ENCODE measurements at regions not wholly inside any gene's neighbourhood (a gene's known extent, or its start where the extent isn't known, plus 50 kb on each side); places are given as distances from the start of the nearest gene placed in this dataset.

- Mint-ChIP-seq H3K36me3 (no peaks in the 10 kb centered on the region), H3K4me1 (no peaks in the 10 kb centered on the region), H3K27ac (no peak overlapping the region), H3K9me3 (0 out of 2 replicates have a peak, but pooled peaks cover 3% of the 10 kb centered on the region), H3K27me3 (ENCODE audit: low read depth) (no peaks in the 10 kb centered on the region), H3K4me3 (no peak overlapping the region)
- DNase-seq (ENCODE audit: low spot score) = no peak
- ChIA-PET CTCF (no interaction called here), POLR2A (no interaction called here)
- ATAC-seq = no peak
- no peak for TF ChIP-seq RORB (CRISPR knock-in tag; IDR thresholded peaks at IDR 0.05)
- TF ChIP-seq ATF2 (CRISPR knock-in tag; IDR thresholded peaks at IDR 0.05; ENCODE audit: borderline replicate concordance, low read depth) = no peak
- TF ChIP-seq SMAD4 (CRISPR knock-in tag; IDR thresholded peaks at IDR 0.05) = no peak
- TF ChIP-seq, protein P1, sequence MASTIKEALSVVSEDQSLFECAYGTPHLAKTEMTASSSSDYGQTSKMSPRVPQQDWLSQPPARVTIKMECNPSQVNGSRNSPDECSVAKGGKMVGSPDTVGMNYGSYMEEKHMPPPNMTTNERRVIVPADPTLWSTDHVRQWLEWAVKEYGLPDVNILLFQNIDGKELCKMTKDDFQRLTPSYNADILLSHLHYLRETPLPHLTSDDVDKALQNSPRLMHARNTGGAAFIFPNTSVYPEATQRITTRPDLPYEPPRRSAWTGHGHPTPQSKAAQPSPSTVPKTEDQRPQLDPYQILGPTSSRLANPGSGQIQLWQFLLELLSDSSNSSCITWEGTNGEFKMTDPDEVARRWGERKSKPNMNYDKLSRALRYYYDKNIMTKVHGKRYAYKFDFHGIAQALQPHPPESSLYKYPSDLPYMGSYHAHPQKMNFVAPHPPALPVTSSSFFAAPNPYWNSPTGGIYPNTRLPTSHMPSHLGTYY (CRISPR knock-in tag; IDR thresholded peaks at IDR 0.05) = no peak
- no peak for TF ChIP-seq ELF4 (CRISPR knock-in tag; IDR thresholded peaks at IDR 0.05; ENCODE audit: low read depth)
- TF ChIP-seq, protein P2, sequence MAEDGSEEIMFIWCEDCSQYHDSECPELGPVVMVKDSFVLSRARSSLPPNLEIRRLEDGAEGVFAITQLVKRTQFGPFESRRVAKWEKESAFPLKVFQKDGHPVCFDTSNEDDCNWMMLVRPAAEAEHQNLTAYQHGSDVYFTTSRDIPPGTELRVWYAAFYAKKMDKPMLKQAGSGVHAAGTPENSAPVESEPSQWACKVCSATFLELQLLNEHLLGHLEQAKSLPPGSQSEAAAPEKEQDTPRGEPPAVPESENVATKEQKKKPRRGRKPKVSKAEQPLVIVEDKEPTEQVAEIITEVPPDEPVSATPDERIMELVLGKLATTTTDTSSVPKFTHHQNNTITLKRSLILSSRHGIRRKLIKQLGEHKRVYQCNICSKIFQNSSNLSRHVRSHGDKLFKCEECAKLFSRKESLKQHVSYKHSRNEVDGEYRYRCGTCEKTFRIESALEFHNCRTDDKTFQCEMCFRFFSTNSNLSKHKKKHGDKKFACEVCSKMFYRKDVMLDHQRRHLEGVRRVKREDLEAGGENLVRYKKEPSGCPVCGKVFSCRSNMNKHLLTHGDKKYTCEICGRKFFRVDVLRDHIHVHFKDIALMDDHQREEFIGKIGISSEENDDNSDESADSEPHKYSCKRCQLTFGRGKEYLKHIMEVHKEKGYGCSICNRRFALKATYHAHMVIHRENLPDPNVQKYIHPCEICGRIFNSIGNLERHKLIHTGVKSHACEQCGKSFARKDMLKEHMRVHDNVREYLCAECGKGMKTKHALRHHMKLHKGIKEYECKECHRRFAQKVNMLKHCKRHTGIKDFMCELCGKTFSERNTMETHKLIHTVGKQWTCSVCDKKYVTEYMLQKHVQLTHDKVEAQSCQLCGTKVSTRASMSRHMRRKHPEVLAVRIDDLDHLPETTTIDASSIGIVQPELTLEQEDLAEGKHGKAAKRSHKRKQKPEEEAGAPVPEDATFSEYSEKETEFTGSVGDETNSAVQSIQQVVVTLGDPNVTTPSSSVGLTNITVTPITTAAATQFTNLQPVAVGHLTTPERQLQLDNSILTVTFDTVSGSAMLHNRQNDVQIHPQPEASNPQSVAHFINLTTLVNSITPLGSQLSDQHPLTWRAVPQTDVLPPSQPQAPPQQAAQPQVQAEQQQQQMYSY (CRISPR knock-in tag; IDR thresholded peaks at IDR 0.05) = no peak
- TF ChIP-seq CREB1 (CRISPR knock-in tag; IDR thresholded peaks at IDR 0.05) = no peak
- TF ChIP-seq GRHL2 (CRISPR knock-in tag; IDR thresholded peaks at IDR 0.05; ENCODE audit: insufficient replicate concordance, severe bottlenecking) = no peak
- no peak for TF ChIP-seq ZNF232 (CRISPR knock-in tag; IDR thresholded peaks at IDR 0.05)
- no peak for TF ChIP-seq CBFB (CRISPR knock-in tag; IDR thresholded peaks at IDR 0.05; ENCODE audit: low read depth)
- no peak for TF ChIP-seq OVOL2 (CRISPR knock-in tag; IDR thresholded peaks at IDR 0.05; ENCODE audit: borderline replicate concordance)
- TF ChIP-seq ATF3 (CRISPR knock-in tag; conservative IDR thresholded peaks at IDR 0.05) = no peak
- TF ChIP-seq ZNF532 (CRISPR knock-in tag; IDR thresholded peaks at IDR 0.05; ENCODE audit: borderline replicate concordance) = no peak
- TF ChIP-seq, protein P3, sequence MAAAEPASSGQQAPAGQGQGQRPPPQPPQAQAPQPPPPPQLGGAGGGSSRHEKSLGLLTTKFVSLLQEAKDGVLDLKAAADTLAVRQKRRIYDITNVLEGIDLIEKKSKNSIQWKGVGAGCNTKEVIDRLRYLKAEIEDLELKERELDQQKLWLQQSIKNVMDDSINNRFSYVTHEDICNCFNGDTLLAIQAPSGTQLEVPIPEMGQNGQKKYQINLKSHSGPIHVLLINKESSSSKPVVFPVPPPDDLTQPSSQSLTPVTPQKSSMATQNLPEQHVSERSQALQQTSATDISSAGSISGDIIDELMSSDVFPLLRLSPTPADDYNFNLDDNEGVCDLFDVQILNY (CRISPR knock-in tag; IDR thresholded peaks at IDR 0.05) = no peak
- TF ChIP-seq, protein P4, sequence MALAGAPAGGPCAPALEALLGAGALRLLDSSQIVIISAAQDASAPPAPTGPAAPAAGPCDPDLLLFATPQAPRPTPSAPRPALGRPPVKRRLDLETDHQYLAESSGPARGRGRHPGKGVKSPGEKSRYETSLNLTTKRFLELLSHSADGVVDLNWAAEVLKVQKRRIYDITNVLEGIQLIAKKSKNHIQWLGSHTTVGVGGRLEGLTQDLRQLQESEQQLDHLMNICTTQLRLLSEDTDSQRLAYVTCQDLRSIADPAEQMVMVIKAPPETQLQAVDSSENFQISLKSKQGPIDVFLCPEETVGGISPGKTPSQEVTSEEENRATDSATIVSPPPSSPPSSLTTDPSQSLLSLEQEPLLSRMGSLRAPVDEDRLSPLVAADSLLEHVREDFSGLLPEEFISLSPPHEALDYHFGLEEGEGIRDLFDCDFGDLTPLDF (CRISPR knock-in tag; IDR thresholded peaks at IDR 0.05) = no peak
- TF ChIP-seq, protein P5, sequence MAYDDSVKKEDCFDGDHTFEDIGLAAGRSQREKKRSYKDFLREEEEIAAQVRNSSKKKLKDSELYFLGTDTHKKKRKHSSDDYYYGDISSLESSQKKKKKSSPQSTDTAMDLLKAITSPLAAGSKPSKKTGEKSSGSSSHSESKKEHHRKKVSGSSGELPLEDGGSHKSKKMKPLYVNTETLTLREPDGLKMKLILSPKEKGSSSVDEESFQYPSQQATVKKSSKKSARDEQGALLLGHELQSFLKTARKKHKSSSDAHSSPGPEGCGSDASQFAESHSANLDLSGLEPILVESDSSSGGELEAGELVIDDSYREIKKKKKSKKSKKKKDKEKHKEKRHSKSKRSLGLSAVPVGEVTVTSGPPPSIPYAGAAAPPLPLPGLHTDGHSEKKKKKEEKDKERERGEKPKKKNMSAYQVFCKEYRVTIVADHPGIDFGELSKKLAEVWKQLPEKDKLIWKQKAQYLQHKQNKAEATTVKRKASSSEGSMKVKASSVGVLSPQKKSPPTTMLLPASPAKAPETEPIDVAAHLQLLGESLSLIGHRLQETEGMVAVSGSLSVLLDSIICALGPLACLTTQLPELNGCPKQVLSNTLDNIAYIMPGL (CRISPR knock-in tag; IDR thresholded peaks at IDR 0.05) = no peak
- no peak for TF ChIP-seq GTF2I (CRISPR knock-in tag; conservative IDR thresholded peaks at IDR 0.05)
- no peak for TF ChIP-seq ZNF416 (CRISPR knock-in tag; IDR thresholded peaks at IDR 0.05)
- TF ChIP-seq ZNF317 (CRISPR knock-in tag; IDR thresholded peaks at IDR 0.05; ENCODE audit: borderline replicate concordance, low read depth) = no peak
These were observed 1054.8 kb downstream of the MAT2B start for GRCh38 chr5:164560216-164560615.
